GM12878 (cell line): ENCODE measurements at regions not wholly inside any gene's neighbourhood (a gene's known extent, or its start where the extent isn't known, plus 50 kb on each side); places are given as distances from the start of the nearest gene placed in this dataset.
"Not testable (repeated sequence)": the region's sequence is repeated elsewhere in the genome, so short reads cannot be mapped to it uniquely, and the experiment has no call there.

Source experiments
- ATAC-seq: fragments of 200-7000 bp; cut with Tn5 transposase; 3 replicates; pipeline ENCODE4 v1.9.1; 2020; ENCODE audit warnings: mild to moderate bottlenecking, moderate library complexity
- BruUV-seq: library from RNA; stranded (reverse); fragments of 400-500 nt; replicated peaks from 2 replicates; lab custom pipeline; 2021; lab: Mats Ljungman, UMichigan
- CTCF ChIA-PET: fragments of 300-600 bp; sonication (Branson Sonifier 250); formaldehyde crosslinking; extraction: SDS; loops from one replicate; lab custom pipeline; 2021; ENCODE audit warnings: inconsistent platforms; lab: Yijun Ruan, JAX
- POLR2A ChIA-PET: fragments of 350-600 bp; formaldehyde crosslinking; extraction: SDS; loops from one replicate; lab custom pipeline; 2021; ENCODE audit warnings: inconsistent platforms; lab: Charles Lee
- RAD21 ChIA-PET: fragments of 300-600 bp; sonication (Branson Sonifier 250); formaldehyde crosslinking; loops from one replicate; lab custom pipeline; 2023; ENCODE audit warnings: antibody characterized with exemption; ENCODE audit not compliant: unreplicated experiment; lab: Charles Lee
- SMC1A ChIA-PET: fragments of 300-600 bp; sonication (Branson Sonifier 250); formaldehyde crosslinking; loops from one replicate; lab custom pipeline; 2023; ENCODE audit not compliant: unreplicated experiment, uncharacterized antibody; lab: Charles Lee
- DNase-seq: peaks from one replicate; pipeline ENCODE4 v3.0.0-alpha.2; 2011; ENCODE audit warnings: low read depth, low spot score
- FAIRE-seq: peaks from 3 replicates; lab custom pipeline; 2011; peaks lifted over from hg19 to GRCh38; lab: Jason Lieb, UNC
- H2AFZ ChIP-seq: 2 replicates; pipeline ENCODE4 v1.6.0; 2011; ENCODE audit warnings: low read depth, low read length, control low read depth; ENCODE audit not compliant: control insufficient read depth
- H3K27ac ChIP-seq: 2 replicates; pipeline ENCODE4 v1.5.1; 2011; ENCODE audit warnings: control low read depth; ENCODE audit not compliant: control insufficient read depth, insufficient read depth
- H3K27me3 ChIP-seq, 2 experiments: replicated peaks in 1 of 2; 2 replicates each; pipeline versions ENCODE4 v1.6.0 to v1.6.1; 2011; ENCODE audit warnings: low read length in 1 of 2; ENCODE audit not compliant: control insufficient read depth in 2 of 2, insufficient read depth in 2 of 2
- H3K36me3 ChIP-seq, 2 experiments: 2 replicates each; pipeline ENCODE4 v1.5.1; 2011; ENCODE audit warnings: low read length in 1 of 2; ENCODE audit not compliant: control insufficient read depth in 2 of 2, insufficient read depth in 2 of 2
- H3K4me1 ChIP-seq: 2 replicates; pipeline ENCODE4 v1.6.1; 2011; ENCODE audit warnings: mild to moderate bottlenecking, low read length, moderate library complexity, mixed read lengths; ENCODE audit not compliant: control insufficient read depth, insufficient read depth
- H3K4me2 ChIP-seq: 2 replicates; pipeline ENCODE4 v1.6.0; 2011; ENCODE audit warnings: control low read depth; ENCODE audit not compliant: control insufficient read depth, insufficient read depth
- H3K4me3 ChIP-seq: fragments of 200-600 bp; sonication (generic); 2 replicates; pipeline ENCODE4 v1.5.1; 2016
- H3K79me2 ChIP-seq: 2 replicates; pipeline ENCODE4 v1.6.0; 2011; ENCODE audit warnings: low read length; ENCODE audit not compliant: control insufficient read depth, insufficient read depth
- H3K9ac ChIP-seq: 2 replicates; pipeline ENCODE4 v1.8.0; 2011; ENCODE audit warnings: low read length, control low read depth, mixed read lengths; ENCODE audit not compliant: control insufficient read depth, insufficient read depth
- H3K9me3 ChIP-seq: replicated peaks from 3 replicates; pipeline ENCODE4 v1.5.1; 2011; ENCODE audit warnings: mild to moderate bottlenecking, low read length; ENCODE audit not compliant: control insufficient read depth, insufficient read depth
- H4K20me1 ChIP-seq: 2 replicates; pipeline ENCODE4 v1.6.0; 2011; ENCODE audit not compliant: control insufficient read depth, insufficient read depth
- BRCA1 ChIP-seq: IDR thresholded peaks from 2 replicates; pipeline ENCODE4 v1.6.1; 2011; ENCODE audit warnings: low read depth, low read length, improper control_type of control experiment
- CBX5 ChIP-seq: sonication (generic); IDR thresholded peaks from 2 replicates; pipeline ENCODE4 v1.6.1; 2016; ENCODE audit warnings: low read depth, moderate library complexity, mild to moderate bottlenecking, inconsistent platforms
- CHD2 ChIP-seq: IDR thresholded peaks from 2 replicates; pipeline ENCODE4 v1.6.1; 2011; ENCODE audit warnings: low read depth, low read length, improper control_type of control experiment, borderline replicate concordance
- EED ChIP-seq: sonication (generic); IDR thresholded peaks from 2 replicates; pipeline ENCODE4 v1.6.1; 2016; ENCODE audit warnings: antibody characterized with exemption, low read depth
- FOS ChIP-seq: IDR thresholded peaks from 3 replicates; pipeline ENCODE4 v1.6.1; 2011; ENCODE audit warnings: borderline replicate concordance; ENCODE audit not compliant: insufficient read length; ENCODE audit errors: extremely low read depth
- HDGF ChIP-seq: fragments of 450-650 bp; IDR thresholded peaks from 2 replicates; pipeline ENCODE4 v1.6.1; 2016; ENCODE audit warnings: antibody characterized with exemption
- IRF4 ChIP-seq: IDR thresholded peaks from 2 replicates; pipeline ENCODE4 v1.6.1; 2011; ENCODE audit warnings: low read depth, low read length
- MEF2A ChIP-seq: IDR thresholded peaks from 2 replicates; pipeline ENCODE4 v1.6.1; 2011; ENCODE audit warnings: low read depth, mild to moderate bottlenecking, low read length, moderate library complexity; ENCODE audit not compliant: insufficient read depth
- MTA2 ChIP-seq: fragments of 450-650 bp; IDR thresholded peaks from 2 replicates; pipeline ENCODE4 v1.6.1; 2016; ENCODE audit warnings: low read depth, mild to moderate bottlenecking, moderate library complexity
- NFXL1 ChIP-seq: fragments of 450-650 bp; IDR thresholded peaks from 2 replicates; pipeline ENCODE4 v1.6.1; 2017; ENCODE audit warnings: antibody characterized with exemption, mild to moderate bottlenecking, borderline replicate concordance
- POLR2AphosphoS5 ChIP-seq: IDR thresholded peaks from 2 replicates; pipeline ENCODE4 v1.6.1; 2011; ENCODE audit warnings: mild to moderate bottlenecking, low read length, inconsistent platforms
- STAT1 ChIP-seq: fragments of 450-650 bp; conservative IDR thresholded peaks from 2 replicates; pipeline ENCODE4 v1.6.1; 2014; ENCODE audit warnings: antibody characterized with exemption, mild to moderate bottlenecking
- TCF12 ChIP-seq: IDR thresholded peaks from 2 replicates; pipeline ENCODE4 v1.6.1; 2011; ENCODE audit warnings: low read depth, mild to moderate bottlenecking, low read length
- YY1 ChIP-seq: IDR thresholded peaks from 2 replicates; pipeline ENCODE4 v1.6.1; 2011; ENCODE audit warnings: low read depth, mild to moderate bottlenecking, low read length
- WGBS: methylation state at CpG from one replicate; pipeline ENCODE4 v1.1.6; 2016; ENCODE audit warnings: low lambda C conversion rate; ENCODE audit not compliant: insufficient replicate concordance, insufficient coverage; ENCODE audit errors: missing lambda C conversion rate; 5-methylcytosine and 5-hydroxymethylcytosine counted together
- in situ Hi-C: fragments of 300-500 bp; cut with MboI; formaldehyde crosslinking; loops from 9 replicates; pipeline ENCODE4 v1.14.3; 2018; ENCODE audit warnings: mixed read lengths
- intact Hi-C: fragments of 100-400 bp; cut with micrococcal nuclease; formaldehyde crosslinking; loops from one replicate; pipeline ENCODE4 v1.14.2; 2022; ENCODE audit not compliant: unreplicated experiment
- TF ChIP-seq, protein P1 (sequence below): IDR thresholded peaks from 2 replicates; pipeline ENCODE4 v1.6.1; 2012; ENCODE audit warnings: low read length, inconsistent platforms
- TF ChIP-seq, protein P2 (sequence below): IDR thresholded peaks from 2 replicates; pipeline ENCODE4 v1.6.1; 2012; ENCODE audit warnings: low read depth, low read length, improper control_type of control experiment

DNA sequence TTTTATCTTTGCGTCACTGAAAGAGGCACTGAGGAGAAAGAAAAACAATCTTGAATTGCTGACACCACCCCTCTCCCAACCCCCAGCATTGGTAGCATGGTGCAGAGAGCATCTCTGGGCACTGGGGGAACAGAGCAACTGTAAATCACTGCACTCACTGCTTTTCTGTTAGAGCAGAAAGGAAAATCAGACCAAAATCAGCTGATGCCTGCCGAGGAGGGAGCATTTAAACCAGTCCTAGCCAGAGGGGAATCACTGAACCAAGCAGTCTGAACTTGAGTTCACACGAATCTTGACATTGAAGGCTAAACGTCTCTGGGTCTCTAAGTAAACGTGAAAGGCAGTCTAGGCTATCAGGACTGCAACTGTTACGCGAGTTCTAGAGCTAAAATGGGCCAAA lies 205.8 kb downstream of the SPANXN4 start:
- SMC1A ChIA-PET: no interaction called here
- CTCF ChIA-PET: no interaction called here
- no TSS peak for BruUV-seq

DNA sequence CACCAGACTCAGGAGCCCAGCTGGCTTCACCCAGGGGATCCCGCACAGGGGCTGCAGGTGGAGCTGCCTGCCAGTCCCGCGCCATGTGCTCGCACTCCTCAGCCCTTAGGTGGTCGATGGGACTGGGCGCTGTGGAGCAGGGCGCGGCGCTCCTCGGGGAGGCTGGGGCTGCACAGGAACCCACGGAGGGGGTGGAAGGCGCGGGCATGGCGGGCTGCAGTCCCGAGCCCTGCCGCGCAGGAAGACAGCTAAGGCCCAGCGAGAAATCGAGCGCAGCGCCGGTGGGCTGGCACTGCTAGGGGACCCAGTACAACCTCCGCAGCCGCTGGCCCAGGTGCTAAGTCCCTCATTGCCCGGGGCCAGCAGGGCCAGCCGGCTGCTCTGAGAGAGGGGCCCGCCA lies 202.9 kb downstream of the SPANXN4 start:
- SMC1A ChIA-PET, H3K4me1 ChIP-seq, FAIRE-seq, BruUV-seq, RAD21 ChIA-PET, H3K9ac ChIP-seq, DNase-seq, H3K4me3 ChIP-seq, H2AFZ ChIP-seq, ATAC-seq, in situ Hi-C loops, H3K36me3 ChIP-seq, H3K4me2 ChIP-seq, POLR2A ChIA-PET, CTCF ChIA-PET, intact Hi-C loops, H3K9me3 ChIP-seq, H3K27ac ChIP-seq, H3K27me3 ChIP-seq, H4K20me1 ChIP-seq, H3K79me2 ChIP-seq: not testable (repeated sequence)
- 80% methylated on average over 15 of the region's 27 CpGs for WGBS

More for the DNA sequence above, 205.8 kb downstream of the SPANXN4 start:
- Histone ChIP-seq H3K9ac (no peak overlapping the region), H3K4me1 (no peaks in the 10 kb centered on the region), H3K9me3 (no peaks in the 10 kb centered on the region; the same call in 2 of the 3 replicates), H3K79me2 (no peaks in the 10 kb centered on the region), H3K36me3 (no peaks in the 10 kb centered on the region), H3K4me2 (no peak overlapping the region), H2AFZ (no peak overlapping the region), H3K4me3 (no peak overlapping the region), H3K27ac (no peak overlapping the region), H3K27me3 (no peaks in the 10 kb centered on the region), H4K20me1 (no peaks in the 10 kb centered on the region)
- TF ChIP-seq IRF4: no peak
- TF ChIP-seq NFXL1: no peak
- no peak for TF ChIP-seq STAT1
- TF ChIP-seq, protein P1, sequence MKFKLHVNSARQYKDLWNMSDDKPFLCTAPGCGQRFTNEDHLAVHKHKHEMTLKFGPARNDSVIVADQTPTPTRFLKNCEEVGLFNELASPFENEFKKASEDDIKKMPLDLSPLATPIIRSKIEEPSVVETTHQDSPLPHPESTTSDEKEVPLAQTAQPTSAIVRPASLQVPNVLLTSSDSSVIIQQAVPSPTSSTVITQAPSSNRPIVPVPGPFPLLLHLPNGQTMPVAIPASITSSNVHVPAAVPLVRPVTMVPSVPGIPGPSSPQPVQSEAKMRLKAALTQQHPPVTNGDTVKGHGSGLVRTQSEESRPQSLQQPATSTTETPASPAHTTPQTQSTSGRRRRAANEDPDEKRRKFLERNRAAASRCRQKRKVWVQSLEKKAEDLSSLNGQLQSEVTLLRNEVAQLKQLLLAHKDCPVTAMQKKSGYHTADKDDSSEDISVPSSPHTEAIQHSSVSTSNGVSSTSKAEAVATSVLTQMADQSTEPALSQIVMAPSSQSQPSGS: no peak
- no peak for TF ChIP-seq YY1
- no peak for TF ChIP-seq POLR2AphosphoS5
- no peak for TF ChIP-seq TCF12
- no peak for TF ChIP-seq MEF2A
- no peak for TF ChIP-seq FOS
- no peak for TF ChIP-seq HDGF
- TF ChIP-seq CBX5: no peak
- TF ChIP-seq CHD2: no peak
- no peak for TF ChIP-seq EED
- no peak for TF ChIP-seq MTA2
- TF ChIP-seq, protein P2, sequence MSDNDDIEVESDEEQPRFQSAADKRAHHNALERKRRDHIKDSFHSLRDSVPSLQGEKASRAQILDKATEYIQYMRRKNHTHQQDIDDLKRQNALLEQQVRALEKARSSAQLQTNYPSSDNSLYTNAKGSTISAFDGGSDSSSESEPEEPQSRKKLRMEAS: no peak
- no peak for TF ChIP-seq BRCA1
- ATAC-seq: no peak
- no peak for DNase-seq
- RAD21 ChIA-PET: no interaction called here
- in situ Hi-C loops: no loop called here
- intact Hi-C loops: no loop called here
- 17% methylated on average over 7 of the region's 7 CpGs for WGBS
- POLR2A ChIA-PET: no interaction called here
- no peak for FAIRE-seq
